ENCODE measurements at regions not wholly inside any gene's neighbourhood (a gene's known extent, or its start where the extent isn't known, plus 50 kb on each side); places are given as distances from the start of the nearest gene placed in this dataset.

GRCh38 chr12:92505254-92506231 lies 197.2 kb upstream of the PLEKHG7 start:
- peak overlapping the region; percentile 83 for H3K27ac ChIP-seq
- no peaks in the 10 kb centered on the region for H3K9me3 ChIP-seq
- no peak for TF ChIP-seq POLR2A (IDR thresholded peaks at IDR 0.05)
- TF ChIP-seq CTCF (IDR thresholded peaks at IDR 0.05): no peak
- TF ChIP-seq POLR2AphosphoS5 (IDR thresholded peaks at IDR 0.05; ENCODE audit: insufficient read depth in 1 of 2, low read depth in 1 of 2): peak in 1 of 2 donors; percentile 37
- peaks cover 62% of the 10 kb centered on the region for H3K4me1 ChIP-seq
- H3K27me3 ChIP-seq: no peaks in the 10 kb centered on the region
- peak in 1 of 2 donors; percentile 94 for DNase-seq (ENCODE audit: extremely low spot score in 2 of 2)
- peak overlapping the region in 1 of 2 donors; percentile 20 for H3K4me3 ChIP-seq
- H3K36me3 ChIP-seq: no peaks in the 10 kb centered on the region
- intact Hi-C loops (cut with DNase I): loop anchor here (10.0 kb wide), 1 partner anchor 49 kb away; no protein-coding TSS in a partner anchor

GRCh38 chr12:92504594-92504981 lies 198.2 kb upstream of the PLEKHG7 start:
- no peak for DNase-seq (ENCODE audit: extremely low spot score in 2 of 2)

GRCh38 chr12:92503971-92504593 lies 198.7 kb upstream of the PLEKHG7 start:
- H3K4me1 ChIP-seq: peaks cover 62% of the 10 kb centered on the region
- no peaks in the 10 kb centered on the region for H3K27me3 ChIP-seq
- intact Hi-C loops (cut with DNase I): loop anchor here (10.0 kb wide), 1 partner anchor 51 kb away; no protein-coding TSS in a partner anchor
- TF ChIP-seq POLR2A (IDR thresholded peaks at IDR 0.05) (no peak), CTCF (IDR thresholded peaks at IDR 0.05) (no peak), POLR2AphosphoS5 (IDR thresholded peaks at IDR 0.05; ENCODE audit: insufficient read depth in 1 of 2, low read depth in 1 of 2) (no peak)
- no peaks in the 10 kb centered on the region for H3K9me3 ChIP-seq
- no peak for DNase-seq (ENCODE audit: extremely low spot score in 2 of 2)
- no peak overlapping the region for H3K4me3 ChIP-seq
- peak overlapping the region; percentile 83 for H3K27ac ChIP-seq
- no peaks in the 10 kb centered on the region for H3K36me3 ChIP-seq

More at GRCh38 chr12:92504594-92504981, 198.2 kb upstream of the PLEKHG7 start:
- intact Hi-C loops (cut with DNase I): loop anchor here (10.0 kb wide), 1 partner anchor 50 kb away; no protein-coding TSS in a partner anchor
- TF ChIP-seq POLR2A (IDR thresholded peaks at IDR 0.05) (no peak), CTCF (IDR thresholded peaks at IDR 0.05) (no peak), POLR2AphosphoS5 (IDR thresholded peaks at IDR 0.05; ENCODE audit: insufficient read depth in 1 of 2, low read depth in 1 of 2) (no peak)
- H3K4me1 ChIP-seq: peaks cover 62% of the 10 kb centered on the region
- H3K27me3 ChIP-seq: no peaks in the 10 kb centered on the region
- no peaks in the 10 kb centered on the region for H3K36me3 ChIP-seq
- H3K4me3 ChIP-seq: no peak overlapping the region
- peak overlapping the region; percentile 83 for H3K27ac ChIP-seq
- H3K9me3 ChIP-seq: no peaks in the 10 kb centered on the region

- no peak for DNase-seq (ENCODE audit: extremely low spot score in 2 of 2)
- Histone ChIP-seq H3K4me3 (no peak overlapping the region), H3K27me3 (no peaks in the 10 kb centered on the region), H3K36me3 (no peaks in the 10 kb centered on the region), H3K4me1 (peaks cover 54% of the 10 kb centered on the region), H3K9me3 (no peaks in the 10 kb centered on the region), H3K27ac (peak overlapping the region; percentile 83)
- intact Hi-C loops (cut with DNase I): loop anchor here (10.0 kb wide), 1 partner anchor 52 kb away; no protein-coding TSS in a partner anchor
- TF ChIP-seq POLR2A (IDR thresholded peaks at IDR 0.05) (no peak), CTCF (IDR thresholded peaks at IDR 0.05) (no peak), POLR2AphosphoS5 (IDR thresholded peaks at IDR 0.05; ENCODE audit: insufficient read depth in 1 of 2, low read depth in 1 of 2) (no peak)
Observed at GRCh38 chr12:92503029-92503931, 199.5 kb upstream of the PLEKHG7 start.
